ENCODE measurements at regions not wholly inside any gene's neighbourhood (a gene's known extent, or its start where the extent isn't known, plus 50 kb on each side); places are given as distances from the start of the nearest gene placed in this dataset.

DNA sequence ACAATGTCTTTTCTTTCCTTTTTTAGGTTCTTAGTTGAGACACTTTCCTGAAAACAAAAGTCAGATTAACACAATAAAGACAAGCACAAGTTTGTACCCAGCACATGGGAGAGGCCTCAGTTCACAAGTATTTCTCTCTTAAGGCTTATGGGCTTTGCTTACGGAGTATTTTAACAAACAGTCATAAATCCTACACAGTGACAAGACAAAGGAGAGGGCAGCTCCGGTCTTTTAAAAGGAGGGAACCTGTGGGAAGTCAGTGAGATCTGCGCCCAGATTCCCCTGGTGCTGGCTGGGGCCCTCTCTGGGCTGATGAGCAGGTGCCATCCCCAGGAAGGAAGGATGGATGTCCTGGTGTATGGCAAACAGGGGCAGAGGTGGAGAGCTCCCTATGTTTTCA lies 398.6 kb downstream of the ACTR3B start:
- H3K4me1 Mint-ChIP-seq = peaks cover 31% of the 10 kb centered on the region
- CTCF ChIA-PET = no interaction called here
- no peak for DNase-seq (ENCODE audit: low spot score)
- H3K36me3 Mint-ChIP-seq = no peaks in the 10 kb centered on the region
- H3K4me3 Mint-ChIP-seq = no peak overlapping the region
- no peak overlapping the region for H3K27ac Mint-ChIP-seq
- ATAC-seq = peak; percentile 50
- TF ChIP-seq RELA (CRISPR knock-in tag; IDR thresholded peaks at IDR 0.05; ENCODE audit: borderline replicate concordance) (no peak), ZNF396 (CRISPR knock-in tag; IDR thresholded peaks at IDR 0.05; ENCODE audit: borderline replicate concordance) (no peak)
- no peaks in the 10 kb centered on the region; the same call in 1 of the 2 replicates for H3K27me3 Mint-ChIP-seq (ENCODE audit: low read depth)
- H3K9me3 Mint-ChIP-seq = peaks cover 39% of the 10 kb centered on the region
- POLR2A ChIA-PET = no interaction called here

DNA sequence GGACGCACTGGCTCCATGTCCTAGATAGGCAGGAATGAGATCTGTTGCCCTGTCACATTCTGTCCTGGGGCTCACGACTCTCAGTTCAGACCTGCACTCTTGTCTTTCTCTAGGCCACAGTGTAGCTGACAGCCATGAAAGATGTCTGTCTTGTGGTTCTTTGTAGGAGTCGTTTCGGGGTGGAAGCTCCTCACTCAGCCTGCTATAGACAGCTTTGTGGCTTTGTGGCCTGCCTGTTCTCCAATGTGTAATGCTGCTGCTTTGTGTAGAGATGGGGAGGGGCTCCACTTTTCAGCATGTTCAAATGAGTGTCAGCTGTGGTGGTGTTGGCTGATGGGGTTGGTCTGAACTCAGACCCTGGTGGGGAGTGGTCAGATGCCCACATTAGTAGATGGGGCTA lies 410.7 kb downstream of the ACTR3B start:
- CTCF ChIA-PET = no interaction called here
- Mint-ChIP-seq H3K4me3 (no peak overlapping the region), H3K27me3 (ENCODE audit: low read depth) (peaks cover 5% of the 10 kb centered on the region)

More for the DNA sequence above, 410.7 kb downstream of the ACTR3B start:
- H3K36me3 Mint-ChIP-seq = no peaks in the 10 kb centered on the region
- ATAC-seq (no peak), DNase-seq (ENCODE audit: low spot score) (no peak)
- H3K9me3 Mint-ChIP-seq = peaks cover 50% of the 10 kb centered on the region
- TF ChIP-seq, protein P1, sequence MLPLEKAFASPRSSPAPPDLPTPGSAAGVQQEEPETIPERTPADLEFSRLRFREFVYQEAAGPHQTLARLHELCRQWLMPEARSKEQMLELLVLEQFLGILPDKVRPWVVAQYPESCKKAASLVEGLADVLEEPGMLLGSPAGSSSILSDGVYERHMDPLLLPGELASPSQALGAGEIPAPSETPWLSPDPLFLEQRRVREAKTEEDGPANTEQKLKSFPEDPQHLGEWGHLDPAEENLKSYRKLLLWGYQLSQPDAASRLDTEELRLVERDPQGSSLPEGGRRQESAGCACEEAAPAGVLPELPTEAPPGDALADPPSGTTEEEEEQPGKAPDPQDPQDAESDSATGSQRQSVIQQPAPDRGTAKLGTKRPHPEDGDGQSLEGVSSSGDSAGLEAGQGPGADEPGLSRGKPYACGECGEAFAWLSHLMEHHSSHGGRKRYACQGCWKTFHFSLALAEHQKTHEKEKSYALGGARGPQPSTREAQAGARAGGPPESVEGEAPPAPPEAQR (CRISPR knock-in tag; IDR thresholded peaks at IDR 0.05) = no peak
- TF ChIP-seq, protein P2, sequence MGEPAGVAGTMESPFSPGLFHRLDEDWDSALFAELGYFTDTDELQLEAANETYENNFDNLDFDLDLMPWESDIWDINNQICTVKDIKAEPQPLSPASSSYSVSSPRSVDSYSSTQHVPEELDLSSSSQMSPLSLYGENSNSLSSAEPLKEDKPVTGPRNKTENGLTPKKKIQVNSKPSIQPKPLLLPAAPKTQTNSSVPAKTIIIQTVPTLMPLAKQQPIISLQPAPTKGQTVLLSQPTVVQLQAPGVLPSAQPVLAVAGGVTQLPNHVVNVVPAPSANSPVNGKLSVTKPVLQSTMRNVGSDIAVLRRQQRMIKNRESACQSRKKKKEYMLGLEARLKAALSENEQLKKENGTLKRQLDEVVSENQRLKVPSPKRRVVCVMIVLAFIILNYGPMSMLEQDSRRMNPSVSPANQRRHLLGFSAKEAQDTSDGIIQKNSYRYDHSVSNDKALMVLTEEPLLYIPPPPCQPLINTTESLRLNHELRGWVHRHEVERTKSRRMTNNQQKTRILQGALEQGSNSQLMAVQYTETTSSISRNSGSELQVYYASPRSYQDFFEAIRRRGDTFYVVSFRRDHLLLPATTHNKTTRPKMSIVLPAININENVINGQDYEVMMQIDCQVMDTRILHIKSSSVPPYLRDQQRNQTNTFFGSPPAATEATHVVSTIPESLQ (CRISPR knock-in tag; IDR thresholded peaks at IDR 0.05) = no peak
- TF ChIP-seq ZNF396 (CRISPR knock-in tag; IDR thresholded peaks at IDR 0.05; ENCODE audit: borderline replicate concordance) (no peak), MYBL2 (CRISPR knock-in tag; IDR thresholded peaks at IDR 0.05) (no peak), ZNF219 (CRISPR knock-in tag; IDR thresholded peaks at IDR 0.05; ENCODE audit: borderline replicate concordance) (no peak), SMAD4 (CRISPR knock-in tag; IDR thresholded peaks at IDR 0.05) (no peak), GTF2I (CRISPR knock-in tag; conservative IDR thresholded peaks at IDR 0.05) (no peak), ZBTB21 (CRISPR knock-in tag; IDR thresholded peaks at IDR 0.05; ENCODE audit: borderline replicate concordance) (no peak), TP53 (CRISPR knock-in tag; IDR thresholded peaks at IDR 0.05) (no peak), KAT7 (CRISPR knock-in tag; IDR thresholded peaks at IDR 0.05; ENCODE audit: borderline replicate concordance) (no peak), NFATC4 (CRISPR knock-in tag; IDR thresholded peaks at IDR 0.05) (no peak)
- TF ChIP-seq, protein P3, sequence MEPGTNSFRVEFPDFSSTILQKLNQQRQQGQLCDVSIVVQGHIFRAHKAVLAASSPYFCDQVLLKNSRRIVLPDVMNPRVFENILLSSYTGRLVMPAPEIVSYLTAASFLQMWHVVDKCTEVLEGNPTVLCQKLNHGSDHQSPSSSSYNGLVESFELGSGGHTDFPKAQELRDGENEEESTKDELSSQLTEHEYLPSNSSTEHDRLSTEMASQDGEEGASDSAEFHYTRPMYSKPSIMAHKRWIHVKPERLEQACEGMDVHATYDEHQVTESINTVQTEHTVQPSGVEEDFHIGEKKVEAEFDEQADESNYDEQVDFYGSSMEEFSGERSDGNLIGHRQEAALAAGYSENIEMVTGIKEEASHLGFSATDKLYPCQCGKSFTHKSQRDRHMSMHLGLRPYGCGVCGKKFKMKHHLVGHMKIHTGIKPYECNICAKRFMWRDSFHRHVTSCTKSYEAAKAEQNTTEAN (CRISPR knock-in tag; IDR thresholded peaks at IDR 0.05) = no peak
- TF ChIP-seq, protein P4, sequence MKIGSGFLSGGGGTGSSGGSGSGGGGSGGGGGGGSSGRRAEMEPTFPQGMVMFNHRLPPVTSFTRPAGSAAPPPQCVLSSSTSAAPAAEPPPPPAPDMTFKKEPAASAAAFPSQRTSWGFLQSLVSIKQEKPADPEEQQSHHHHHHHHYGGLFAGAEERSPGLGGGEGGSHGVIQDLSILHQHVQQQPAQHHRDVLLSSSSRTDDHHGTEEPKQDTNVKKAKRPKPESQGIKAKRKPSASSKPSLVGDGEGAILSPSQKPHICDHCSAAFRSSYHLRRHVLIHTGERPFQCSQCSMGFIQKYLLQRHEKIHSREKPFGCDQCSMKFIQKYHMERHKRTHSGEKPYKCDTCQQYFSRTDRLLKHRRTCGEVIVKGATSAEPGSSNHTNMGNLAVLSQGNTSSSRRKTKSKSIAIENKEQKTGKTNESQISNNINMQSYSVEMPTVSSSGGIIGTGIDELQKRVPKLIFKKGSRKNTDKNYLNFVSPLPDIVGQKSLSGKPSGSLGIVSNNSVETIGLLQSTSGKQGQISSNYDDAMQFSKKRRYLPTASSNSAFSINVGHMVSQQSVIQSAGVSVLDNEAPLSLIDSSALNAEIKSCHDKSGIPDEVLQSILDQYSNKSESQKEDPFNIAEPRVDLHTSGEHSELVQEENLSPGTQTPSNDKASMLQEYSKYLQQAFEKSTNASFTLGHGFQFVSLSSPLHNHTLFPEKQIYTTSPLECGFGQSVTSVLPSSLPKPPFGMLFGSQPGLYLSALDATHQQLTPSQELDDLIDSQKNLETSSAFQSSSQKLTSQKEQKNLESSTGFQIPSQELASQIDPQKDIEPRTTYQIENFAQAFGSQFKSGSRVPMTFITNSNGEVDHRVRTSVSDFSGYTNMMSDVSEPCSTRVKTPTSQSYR (CRISPR knock-in tag; IDR thresholded peaks at IDR 0.05) = no peak
- TF ChIP-seq, protein P5, sequence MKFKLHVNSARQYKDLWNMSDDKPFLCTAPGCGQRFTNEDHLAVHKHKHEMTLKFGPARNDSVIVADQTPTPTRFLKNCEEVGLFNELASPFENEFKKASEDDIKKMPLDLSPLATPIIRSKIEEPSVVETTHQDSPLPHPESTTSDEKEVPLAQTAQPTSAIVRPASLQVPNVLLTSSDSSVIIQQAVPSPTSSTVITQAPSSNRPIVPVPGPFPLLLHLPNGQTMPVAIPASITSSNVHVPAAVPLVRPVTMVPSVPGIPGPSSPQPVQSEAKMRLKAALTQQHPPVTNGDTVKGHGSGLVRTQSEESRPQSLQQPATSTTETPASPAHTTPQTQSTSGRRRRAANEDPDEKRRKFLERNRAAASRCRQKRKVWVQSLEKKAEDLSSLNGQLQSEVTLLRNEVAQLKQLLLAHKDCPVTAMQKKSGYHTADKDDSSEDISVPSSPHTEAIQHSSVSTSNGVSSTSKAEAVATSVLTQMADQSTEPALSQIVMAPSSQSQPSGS (CRISPR knock-in tag; IDR thresholded peaks at IDR 0.05; ENCODE audit: borderline replicate concordance, low read depth) = no peak
- TF ChIP-seq, protein P6, sequence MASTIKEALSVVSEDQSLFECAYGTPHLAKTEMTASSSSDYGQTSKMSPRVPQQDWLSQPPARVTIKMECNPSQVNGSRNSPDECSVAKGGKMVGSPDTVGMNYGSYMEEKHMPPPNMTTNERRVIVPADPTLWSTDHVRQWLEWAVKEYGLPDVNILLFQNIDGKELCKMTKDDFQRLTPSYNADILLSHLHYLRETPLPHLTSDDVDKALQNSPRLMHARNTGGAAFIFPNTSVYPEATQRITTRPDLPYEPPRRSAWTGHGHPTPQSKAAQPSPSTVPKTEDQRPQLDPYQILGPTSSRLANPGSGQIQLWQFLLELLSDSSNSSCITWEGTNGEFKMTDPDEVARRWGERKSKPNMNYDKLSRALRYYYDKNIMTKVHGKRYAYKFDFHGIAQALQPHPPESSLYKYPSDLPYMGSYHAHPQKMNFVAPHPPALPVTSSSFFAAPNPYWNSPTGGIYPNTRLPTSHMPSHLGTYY (CRISPR knock-in tag; IDR thresholded peaks at IDR 0.05) = no peak
- TF ChIP-seq, protein P7, sequence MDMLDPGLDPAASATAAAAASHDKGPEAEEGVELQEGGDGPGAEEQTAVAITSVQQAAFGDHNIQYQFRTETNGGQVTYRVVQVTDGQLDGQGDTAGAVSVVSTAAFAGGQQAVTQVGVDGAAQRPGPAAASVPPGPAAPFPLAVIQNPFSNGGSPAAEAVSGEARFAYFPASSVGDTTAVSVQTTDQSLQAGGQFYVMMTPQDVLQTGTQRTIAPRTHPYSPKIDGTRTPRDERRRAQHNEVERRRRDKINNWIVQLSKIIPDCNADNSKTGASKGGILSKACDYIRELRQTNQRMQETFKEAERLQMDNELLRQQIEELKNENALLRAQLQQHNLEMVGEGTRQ (CRISPR knock-in tag; IDR thresholded peaks at IDR 0.05) = no peak
- TF ChIP-seq, protein P8, sequence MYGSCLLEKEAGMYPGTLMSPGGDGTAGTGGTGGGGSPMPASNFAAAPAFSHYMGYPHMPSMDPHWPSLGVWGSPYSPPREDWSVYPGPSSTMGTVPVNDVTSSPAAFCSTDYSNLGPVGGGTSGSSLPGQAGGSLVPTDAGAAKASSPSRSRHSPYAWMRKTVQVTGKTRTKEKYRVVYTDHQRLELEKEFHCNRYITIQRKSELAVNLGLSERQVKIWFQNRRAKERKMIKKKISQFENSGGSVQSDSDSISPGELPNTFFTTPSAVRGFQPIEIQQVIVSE (CRISPR knock-in tag; IDR thresholded peaks at IDR 0.05; ENCODE audit: borderline replicate concordance) = no peak
- TF ChIP-seq, protein P9, sequence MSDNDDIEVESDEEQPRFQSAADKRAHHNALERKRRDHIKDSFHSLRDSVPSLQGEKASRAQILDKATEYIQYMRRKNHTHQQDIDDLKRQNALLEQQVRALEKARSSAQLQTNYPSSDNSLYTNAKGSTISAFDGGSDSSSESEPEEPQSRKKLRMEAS (CRISPR knock-in tag; IDR thresholded peaks at IDR 0.05) = no peak
- TF ChIP-seq, protein P10, sequence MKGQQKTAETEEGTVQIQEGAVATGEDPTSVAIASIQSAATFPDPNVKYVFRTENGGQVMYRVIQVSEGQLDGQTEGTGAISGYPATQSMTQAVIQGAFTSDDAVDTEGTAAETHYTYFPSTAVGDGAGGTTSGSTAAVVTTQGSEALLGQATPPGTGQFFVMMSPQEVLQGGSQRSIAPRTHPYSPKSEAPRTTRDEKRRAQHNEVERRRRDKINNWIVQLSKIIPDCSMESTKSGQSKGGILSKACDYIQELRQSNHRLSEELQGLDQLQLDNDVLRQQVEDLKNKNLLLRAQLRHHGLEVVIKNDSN (CRISPR knock-in tag; IDR thresholded peaks at IDR 0.05) = no peak
- H3K4me1 Mint-ChIP-seq = no peaks in the 10 kb centered on the region
- H3K27ac Mint-ChIP-seq = no peak overlapping the region
- POLR2A ChIA-PET = no interaction called here

Data from WTC11 (cell line).